ENCODE measurements at regions not wholly inside any gene's neighbourhood (a gene's known extent, or its start where the extent isn't known, plus 50 kb on each side); places are given as distances from the start of the nearest gene placed in this dataset.
"Not testable (repeated sequence)": the region's sequence is repeated elsewhere in the genome, so short reads cannot be mapped to it uniquely, and the experiment has no call there.

DNA sequence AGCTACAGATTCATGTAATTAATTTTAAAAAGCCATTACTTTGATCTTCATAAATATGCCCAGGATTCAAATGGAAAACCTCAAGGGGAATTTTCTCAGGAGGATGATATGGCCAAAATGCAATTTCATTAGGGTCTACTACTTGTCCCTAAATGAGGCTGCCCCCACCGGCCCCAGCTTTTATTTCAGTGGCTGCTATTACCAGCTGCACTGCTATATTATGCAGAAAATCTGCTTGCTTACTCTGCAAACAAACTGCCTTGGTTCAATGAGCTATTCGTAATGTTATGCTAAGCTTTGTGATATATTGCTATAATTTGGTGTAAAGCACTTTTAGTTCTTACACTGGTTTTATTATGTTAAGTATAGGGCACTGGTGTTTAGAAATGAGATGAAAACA, 137.3 kb upstream of the TMTC4 start:
- no peak for DNase-seq

DNA sequence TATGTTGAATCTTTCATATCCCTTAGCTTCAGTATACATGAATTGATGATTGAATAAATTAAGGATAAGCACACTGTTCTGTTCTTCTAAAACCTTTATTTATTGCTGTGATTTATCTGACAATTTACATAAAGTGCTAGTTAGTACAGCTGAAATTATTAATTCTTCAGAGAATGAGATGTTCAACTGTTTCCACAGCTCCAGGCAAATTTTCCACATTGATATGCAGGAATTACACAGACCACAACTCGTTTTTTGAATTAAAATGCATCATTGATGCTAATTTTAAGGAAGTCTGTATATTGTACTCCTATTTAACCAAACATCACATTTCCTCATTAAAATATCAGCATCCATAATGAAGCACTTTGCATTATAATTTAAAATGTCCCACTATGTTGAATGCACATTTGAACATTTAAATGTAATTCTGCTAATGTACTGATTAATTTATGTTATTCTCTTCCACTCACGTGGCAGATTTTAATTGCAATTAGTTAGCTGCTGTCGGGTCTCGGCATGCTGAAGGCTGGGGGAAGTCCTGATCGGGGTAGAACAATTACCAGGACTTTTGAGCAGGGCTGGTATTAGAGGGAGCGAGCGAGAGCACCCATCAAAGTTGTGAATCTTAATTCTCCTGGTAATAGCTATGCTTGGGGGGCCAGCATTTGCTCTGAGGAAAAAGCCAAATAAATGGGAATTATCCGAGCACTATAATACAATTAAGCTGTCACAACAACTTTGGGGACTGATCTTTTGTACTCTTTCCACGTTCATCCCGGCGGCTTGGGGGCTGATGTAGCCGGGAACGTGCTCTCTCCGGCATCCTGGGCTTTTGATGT, 136.7 kb upstream of the TMTC4 start:
- no peak for DNase-seq

DNA sequence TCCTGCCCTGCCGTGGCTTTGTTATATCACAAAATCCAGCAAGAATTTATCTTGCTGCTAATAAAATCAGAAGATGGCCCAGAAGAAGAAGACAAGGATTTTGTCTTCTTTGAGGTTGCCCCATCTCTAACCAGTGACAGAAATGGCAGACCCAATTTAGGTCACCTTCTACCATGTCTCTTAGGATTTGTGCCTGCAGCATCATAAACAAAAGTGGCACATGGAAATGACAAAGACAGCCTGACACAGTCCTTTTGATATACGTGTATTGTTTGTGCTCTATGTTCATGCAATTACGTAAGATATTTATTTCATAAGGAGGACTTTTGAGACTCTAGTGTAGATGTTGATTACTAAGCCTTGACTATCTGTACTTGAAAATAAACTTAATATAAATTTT, 135.9 kb upstream of the TMTC4 start:
- no peak for DNase-seq

DNA sequence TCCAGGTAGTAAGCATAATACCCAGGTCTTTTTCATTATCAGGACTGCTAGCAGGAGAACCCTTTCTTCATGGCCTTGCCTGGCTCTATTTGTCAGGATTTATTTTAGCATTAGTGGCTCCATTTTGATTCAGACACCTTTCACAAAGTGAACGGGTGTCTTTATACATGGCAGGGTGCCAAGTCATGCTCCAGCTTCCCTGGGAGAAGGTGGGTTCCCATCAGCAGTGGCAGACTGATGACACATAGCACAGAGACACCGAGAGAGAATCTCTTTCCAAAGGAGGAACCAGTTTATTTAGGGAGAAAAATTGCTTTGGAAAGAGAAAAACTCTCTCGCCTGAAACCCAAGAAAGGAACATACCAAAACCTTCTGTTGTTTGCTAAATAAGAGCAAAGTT, 135.3 kb upstream of the TMTC4 start:
- no peak for DNase-seq

DNA sequence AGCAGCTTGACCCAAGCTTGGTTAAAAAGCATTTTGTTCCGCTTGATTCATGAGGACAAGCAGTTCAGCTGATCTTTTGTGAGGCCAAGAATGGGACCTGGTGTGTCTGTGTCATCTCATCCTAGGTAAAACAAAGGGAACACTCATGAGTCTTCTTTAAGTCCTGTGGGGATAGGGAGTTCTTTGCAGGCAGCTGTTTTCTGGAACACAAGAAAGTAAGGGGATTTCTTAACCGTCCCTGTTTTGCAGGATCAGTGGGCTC, 134.5 kb upstream of the TMTC4 start:
- DNase-seq = no peak

DNA sequence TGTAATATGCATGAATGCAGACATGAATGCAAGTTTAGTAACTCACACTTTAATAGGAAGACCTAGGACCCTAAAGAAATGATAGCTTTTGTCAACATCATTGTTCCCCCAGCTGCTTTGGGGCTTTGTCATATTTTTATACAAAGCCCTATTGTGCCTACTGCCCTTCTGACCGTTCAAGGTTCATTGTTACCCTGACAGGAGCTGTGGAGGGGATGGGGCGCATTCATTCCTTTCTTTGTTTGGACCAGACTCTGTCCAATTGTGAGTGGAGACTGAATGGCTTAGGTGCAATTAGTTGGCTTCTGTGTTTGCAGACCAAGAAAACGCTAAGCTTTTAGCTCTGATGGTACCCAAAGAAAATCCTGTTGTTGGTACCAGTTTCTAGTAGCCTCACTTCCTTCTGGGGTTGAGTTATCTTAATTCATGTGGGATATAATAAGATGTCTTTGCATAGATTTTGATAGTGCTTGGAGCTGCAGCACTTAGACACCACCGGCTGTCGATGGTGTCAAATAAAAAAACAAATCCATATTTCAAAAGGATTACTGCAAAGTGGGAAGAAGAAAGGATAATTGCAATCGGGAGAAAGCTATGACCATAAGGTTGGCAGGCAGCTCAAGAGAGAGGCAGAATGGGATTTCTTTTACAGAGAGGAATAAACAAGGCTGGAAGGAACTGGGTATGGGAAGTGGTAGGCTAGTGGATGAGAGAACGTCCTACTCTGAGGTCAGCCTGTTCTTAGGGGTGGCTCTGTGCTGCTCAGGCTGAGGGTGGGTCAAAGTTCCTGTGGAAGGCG, 133.9 kb upstream of the TMTC4 start:
- no peak for DNase-seq

- no peak for DNase-seq
Observed at GRCh38 chr13:100803091-100803490, 128.5 kb upstream of the TMTC4 start.

DNA sequence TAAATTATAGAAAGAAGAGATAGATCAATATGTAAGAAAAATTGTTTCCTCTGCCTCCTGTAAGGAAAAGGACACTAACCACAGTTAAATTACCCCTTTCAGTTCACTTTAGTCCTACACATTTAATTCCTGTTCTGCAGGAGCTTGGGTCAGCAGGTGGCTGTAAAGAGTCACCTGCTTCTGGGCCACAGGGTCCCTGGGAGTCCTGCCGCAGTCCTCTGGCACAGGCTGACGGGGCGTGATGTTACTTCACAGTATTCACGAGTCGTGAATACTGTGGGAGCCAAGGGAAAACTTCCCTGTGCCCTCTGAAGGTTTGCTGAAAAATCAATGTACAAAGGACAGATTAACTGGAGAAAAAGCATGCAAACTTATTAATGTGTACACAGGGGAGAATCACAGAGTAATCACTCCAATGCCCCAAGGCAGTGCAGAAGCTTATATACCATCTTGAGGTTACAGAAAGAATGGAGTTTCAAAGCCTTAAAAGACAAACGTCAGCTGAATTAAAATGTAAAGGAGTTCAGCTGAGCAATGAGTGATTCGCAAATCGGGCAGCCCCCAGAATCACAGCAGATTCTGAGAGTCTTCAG, 125.8 kb upstream of the TMTC4 start:
- no peak for DNase-seq

- DNase-seq = no peak
Observed at GRCh38 chr13:100798739-100799361, 124.3 kb upstream of the TMTC4 start.

GRCh38 chr13:100797921-100798320, 123.3 kb upstream of the TMTC4 start:
- no peak for DNase-seq

- DNase-seq = no peak
Observed at GRCh38 chr13:100796463-100796862, 121.9 kb upstream of the TMTC4 start.

- DNase-seq = no peak
Observed at GRCh38 chr13:100794575-100794974, 120.0 kb upstream of the TMTC4 start.

DNA sequence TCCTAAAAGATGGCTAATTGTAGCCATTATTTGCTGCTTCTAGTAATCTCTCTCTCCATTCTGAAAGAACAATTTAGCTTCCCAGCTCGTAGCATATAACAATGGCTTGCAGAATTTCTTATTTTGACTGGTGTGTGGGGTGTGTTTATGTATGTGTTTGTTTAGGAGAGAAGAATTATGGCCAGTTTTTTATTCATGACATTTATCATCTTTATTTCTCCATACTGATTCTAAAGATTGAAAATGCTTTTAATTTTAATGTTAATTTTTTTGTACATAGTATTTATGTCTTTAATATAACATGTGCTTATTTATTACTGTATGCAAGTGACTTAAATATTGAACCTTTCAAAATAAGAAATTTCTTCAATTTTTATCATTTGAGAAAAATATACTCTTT, 115.8 kb upstream of the TMTC4 start:
- DNase-seq = no peak

DNA sequence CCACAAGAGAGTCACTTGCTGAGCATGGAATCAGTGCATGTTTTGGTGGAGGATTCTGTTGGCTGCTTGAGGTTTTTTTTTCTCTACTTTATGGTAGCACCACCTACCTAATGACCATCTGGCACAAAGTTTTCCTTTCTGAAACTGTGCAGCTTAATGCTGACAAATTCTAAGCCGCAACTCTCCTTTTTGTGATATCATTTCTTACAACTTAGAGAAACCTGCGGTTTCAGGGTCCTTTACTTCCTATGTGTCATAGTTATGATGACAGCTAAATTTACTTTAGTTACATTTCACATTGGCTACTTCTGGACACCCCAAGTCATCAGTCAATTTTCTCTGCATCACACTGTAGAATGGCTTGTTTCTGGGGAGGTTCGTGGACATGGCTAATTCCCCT, 115.4 kb upstream of the TMTC4 start:
- no peak for DNase-seq

- DNase-seq = no peak
Observed at GRCh38 chr13:100789481-100789880, 114.9 kb upstream of the TMTC4 start.

- DNase-seq = no peak
Observed at GRCh38 chr13:100789025-100789424, 114.4 kb upstream of the TMTC4 start.

GRCh38 chr13:100788540-100788939, 113.9 kb upstream of the TMTC4 start:
- DNase-seq = no peak

DNA sequence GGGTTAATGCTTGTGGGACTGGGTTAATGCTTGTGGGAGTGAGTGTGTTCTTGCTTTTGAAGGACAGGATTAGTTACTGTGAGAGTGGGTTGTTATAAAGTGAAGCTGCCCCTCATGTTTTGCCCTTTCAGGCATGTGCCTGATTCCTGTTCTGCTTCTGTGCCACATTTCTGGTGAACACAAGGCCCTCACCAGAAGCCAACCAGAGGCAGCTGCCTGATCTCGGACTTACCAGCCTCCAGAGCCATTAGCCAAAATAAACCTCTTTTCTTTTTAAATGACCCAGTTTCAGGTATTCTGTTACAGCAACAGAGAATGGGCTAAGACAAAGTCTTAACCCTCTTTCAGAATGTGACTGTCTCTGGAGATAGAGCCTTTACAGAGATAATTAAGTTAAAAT, 113.3 kb upstream of the TMTC4 start:
- no peak for DNase-seq

DNA sequence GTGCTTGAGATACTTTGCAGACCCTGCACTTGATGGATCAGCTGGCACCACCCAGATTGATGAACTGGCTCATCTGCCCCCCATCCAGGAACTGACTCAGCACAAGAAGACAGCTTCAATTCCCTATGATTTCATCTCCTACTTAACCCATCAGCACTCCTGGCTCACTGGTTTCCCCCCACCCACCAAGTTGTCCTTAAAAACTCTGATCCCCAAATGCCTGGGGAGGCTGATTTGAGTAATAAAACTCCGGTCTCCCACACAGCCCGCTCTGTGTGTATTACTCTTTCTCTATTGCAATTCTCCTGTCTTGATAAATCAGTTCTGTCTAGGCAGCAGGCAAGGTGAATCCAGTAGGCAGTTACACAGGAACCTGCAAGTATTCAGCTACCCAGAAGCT, 102.1 kb upstream of the TMTC4 start:
- not testable (repeated sequence) for DNase-seq

- DNase-seq = no peak
Observed at GRCh38 chr13:100773923-100774663, 99.5 kb upstream of the TMTC4 start.

DNA sequence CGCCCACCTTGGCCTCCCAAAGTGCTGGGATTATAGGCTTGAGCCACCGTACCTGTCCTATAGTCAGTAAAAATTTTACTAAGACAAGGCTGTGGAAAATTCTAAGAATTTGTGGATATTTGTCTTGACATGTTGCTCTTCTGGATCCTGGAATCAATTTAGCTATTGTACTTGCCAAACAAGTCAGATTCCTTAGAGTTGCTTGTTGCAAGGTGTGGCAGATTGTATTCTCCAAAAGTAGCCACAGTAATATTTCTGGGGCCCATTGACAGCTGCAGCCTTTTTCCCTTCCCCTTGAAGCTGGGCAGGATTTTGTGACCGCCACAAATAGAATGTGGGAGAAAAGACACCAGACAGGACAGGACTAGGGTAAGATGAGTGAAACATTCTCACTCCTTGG, 98.8 kb upstream of the TMTC4 start:
- no peak for DNase-seq

DNA sequence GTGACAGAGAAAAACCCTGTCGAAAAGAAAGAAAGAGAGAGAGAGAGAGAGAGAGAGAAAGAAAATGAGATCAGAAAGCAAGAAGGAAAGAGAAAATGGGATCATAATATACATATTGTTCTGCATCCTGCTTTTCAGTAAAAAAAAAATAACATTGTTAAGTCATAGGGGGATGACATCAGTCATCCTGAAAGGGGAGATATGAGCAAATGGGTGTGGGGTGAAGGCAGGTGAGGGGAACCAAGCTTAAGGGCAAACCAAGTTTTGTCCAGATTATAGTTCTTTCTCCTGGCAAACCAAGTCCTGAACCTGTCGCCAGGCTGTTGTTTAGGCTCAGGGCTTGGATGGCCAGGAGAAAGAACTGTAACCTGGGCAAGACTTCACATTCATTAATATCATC, 92.6 kb upstream of the TMTC4 start:
- no peak for DNase-seq
